ENCODE measurements at regions not wholly inside any gene's neighbourhood (a gene's known extent, or its start where the extent isn't known, plus 50 kb on each side); places are given as distances from the start of the nearest gene placed in this dataset.

DNA sequence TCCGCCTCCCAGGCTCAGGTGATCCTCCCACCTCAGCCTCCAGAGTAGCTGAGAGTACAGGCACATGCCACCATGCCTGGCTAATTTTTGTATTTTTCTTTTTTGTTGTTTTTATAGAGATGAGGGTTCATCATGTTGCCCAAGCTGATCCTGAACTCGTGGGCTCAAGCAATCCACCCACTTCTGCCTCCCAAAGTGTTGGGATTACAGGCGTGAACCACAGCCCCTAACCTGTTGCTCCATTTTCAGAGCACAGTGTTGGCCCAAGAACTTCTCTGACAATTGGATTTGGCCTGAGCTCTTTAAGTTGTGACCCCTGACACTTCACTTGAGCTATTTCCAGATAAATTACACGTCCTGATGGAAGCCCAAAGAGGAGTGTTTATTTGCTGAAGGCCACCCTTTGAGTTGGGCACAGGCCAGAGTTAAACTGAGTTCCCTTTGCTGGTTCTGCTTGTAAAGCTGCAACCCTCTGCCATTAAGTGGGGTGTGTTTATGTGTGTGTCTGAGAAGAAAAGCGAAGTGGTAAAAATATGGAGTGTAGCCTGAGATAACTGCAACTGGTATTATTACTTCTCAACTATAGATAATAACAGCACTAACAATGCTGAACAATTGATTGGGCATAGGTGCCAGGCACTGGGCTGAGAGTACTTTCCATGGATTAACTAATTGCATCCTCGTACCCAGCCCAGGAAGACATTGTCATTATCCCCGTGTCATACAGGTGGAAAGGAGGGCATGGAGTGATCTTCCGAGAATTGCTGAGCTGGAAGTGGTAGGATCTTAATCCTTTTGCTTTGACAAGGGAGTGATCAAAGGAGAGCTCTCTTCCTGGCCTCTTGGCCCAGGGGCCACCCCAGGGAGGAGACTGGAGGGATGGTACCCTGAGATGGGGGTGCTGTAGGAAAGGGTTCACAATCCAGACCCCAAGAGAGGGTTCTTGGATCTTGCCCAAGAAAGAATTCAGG is 91.5 kb upstream of the PROK2 start:
- DNase-seq: no peak
- in situ Hi-C loops (cut with MboI; ENCODE audit: low sequenced_read_pairs in 4 of 4): loop anchor here in 3 of 4 donors (10.0 to 25.0 kb wide), 2 partner anchors 948 to 1211 kb away; no protein-coding TSS in a partner anchor

DNA sequence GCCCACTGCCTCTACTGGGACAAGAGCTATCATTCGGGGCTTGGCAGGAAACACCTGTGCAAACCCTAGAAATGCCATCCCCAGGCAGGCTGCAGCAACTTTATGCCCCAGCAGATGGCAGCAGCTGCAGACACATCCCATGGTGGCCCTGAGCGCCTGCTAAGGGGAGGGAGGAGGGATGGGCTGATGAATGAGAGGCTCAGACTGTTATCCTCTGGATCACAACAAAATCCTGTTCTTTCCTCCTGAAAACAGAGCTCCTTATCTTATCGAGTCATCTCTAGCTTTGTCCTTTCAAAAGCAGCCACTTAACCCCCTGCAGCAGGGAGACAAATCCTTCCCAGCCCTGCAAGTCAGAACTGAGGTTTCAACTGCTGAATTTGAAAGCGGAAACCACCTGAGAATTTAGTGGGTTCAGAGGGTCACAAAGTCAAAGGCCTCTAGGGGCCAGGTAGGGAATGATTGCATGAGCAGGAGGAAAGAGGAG is 90.6 kb upstream of the PROK2 start:
- H3K27ac ChIP-seq: no peak overlapping the region
- H3K4me3 ChIP-seq: no peak overlapping the region
- H3K36me3 ChIP-seq: no peaks in the 10 kb centered on the region
- H3K27me3 ChIP-seq: no peaks in the 10 kb centered on the region
- intact Hi-C loops (cut with DNase I; ENCODE audit: low total_unique reads): loop anchor here (5.0 to 10.0 kb wide), 2 partner anchors 942 to 1209 kb away; no protein-coding TSS in a partner anchor
- no peaks in the 10 kb centered on the region for H3K9me3 ChIP-seq
- DNase-seq: peak; percentile 30 to 48
- H3K4me1 ChIP-seq: no peaks in the 10 kb centered on the region
- ATAC-seq: peak; percentile 68 to 86
- TF ChIP-seq CTCF (IDR thresholded peaks at IDR 0.05 in 4 of 5, conservative IDR thresholded peaks at IDR 0.05 in 1 of 5) (peak; percentile 58 to 81 (median 67)), POLR2A (IDR thresholded peaks at IDR 0.05) (no peak)
- in situ Hi-C loops (cut with MboI; ENCODE audit: low sequenced_read_pairs in 4 of 4): loop anchor here in 3 of 4 donors (10.0 to 25.0 kb wide), 2 partner anchors 949 to 1212 kb away; no protein-coding TSS in a partner anchor

More for the DNA sequence above, 91.5 kb upstream of the PROK2 start:
- ATAC-seq: no peak
- no peak overlapping the region for H3K27ac ChIP-seq
- H3K36me3 ChIP-seq: no peaks in the 10 kb centered on the region
- intact Hi-C loops (cut with DNase I; ENCODE audit: low total_unique reads): loop anchor here (5.0 to 10.0 kb wide), 2 partner anchors 941 to 1208 kb away; no protein-coding TSS in a partner anchor
- no peak for TF ChIP-seq CTCF (IDR thresholded peaks at IDR 0.05 in 4 of 5, conservative IDR thresholded peaks at IDR 0.05 in 1 of 5)
- TF ChIP-seq POLR2A (IDR thresholded peaks at IDR 0.05): no peak
- no peaks in the 10 kb centered on the region for H3K9me3 ChIP-seq
- no peaks in the 10 kb centered on the region for H3K27me3 ChIP-seq
- H3K4me1 ChIP-seq: no peaks in the 10 kb centered on the region
- no peak overlapping the region for H3K4me3 ChIP-seq

- Histone ChIP-seq H3K4me1 (no peaks in the 10 kb centered on the region), H3K27ac (no peak overlapping the region), H3K4me3 (no peak overlapping the region), H3K36me3 (no peaks in the 10 kb centered on the region), H3K9me3 (no peaks in the 10 kb centered on the region), H3K27me3 (no peaks in the 10 kb centered on the region)
- DNase-seq: no peak
- TF ChIP-seq CTCF (IDR thresholded peaks at IDR 0.05 in 4 of 5, conservative IDR thresholded peaks at IDR 0.05 in 1 of 5) (no peak), POLR2A (IDR thresholded peaks at IDR 0.05) (no peak)
- intact Hi-C loops (cut with DNase I; ENCODE audit: low total_unique reads) (loop anchor here (5.0 to 10.0 kb wide), 2 partner anchors 943 to 1210 kb away; no protein-coding TSS in a partner anchor), in situ Hi-C loops (cut with MboI; ENCODE audit: low sequenced_read_pairs in 4 of 4) (loop anchor here in 3 of 4 donors (10.0 to 25.0 kb wide), 2 partner anchors 950 to 1213 kb away; no protein-coding TSS in a partner anchor)
- no peak for ATAC-seq
Measured at GRCh38 chr3:71874618-71875017, 89.7 kb upstream of the PROK2 start.

DNA sequence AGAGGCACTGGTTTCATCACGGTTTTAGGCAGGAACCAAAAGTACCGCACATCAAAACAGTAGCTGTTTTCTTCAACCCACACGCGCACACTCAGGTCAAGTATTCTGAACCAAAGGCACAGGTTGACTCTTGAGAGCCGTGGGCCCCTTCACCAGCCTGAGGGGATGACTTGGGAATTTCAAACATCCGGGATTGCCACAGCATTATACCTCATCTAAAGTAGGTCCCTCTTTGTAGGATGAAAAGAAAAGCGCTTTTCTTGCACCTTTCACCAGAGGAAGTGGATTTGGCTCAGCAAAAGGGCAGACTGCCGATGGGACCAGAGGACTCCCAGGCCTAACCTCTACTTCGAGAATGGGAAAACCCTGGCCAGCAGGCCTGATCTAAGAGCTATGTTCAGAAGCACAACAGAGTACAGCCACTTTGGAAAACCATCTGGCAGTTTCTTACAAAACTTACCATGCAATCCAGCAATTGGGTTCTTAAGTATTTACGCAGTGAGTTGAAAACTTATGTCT is 88.2 kb upstream of the PROK2 start:
- in situ Hi-C loops (cut with MboI; ENCODE audit: low sequenced_read_pairs in 4 of 4): loop anchor here in 1 of 4 donors (10.0 kb wide), 1 partner anchor 952 kb away; no protein-coding TSS in a partner anchor
- intact Hi-C loops (cut with DNase I; ENCODE audit: low total_unique reads): loop anchor here (10.0 kb wide), 1 partner anchor 1212 kb away; no protein-coding TSS in a partner anchor
- H3K36me3 ChIP-seq: no peaks in the 10 kb centered on the region
- H3K4me1 ChIP-seq: no peaks in the 10 kb centered on the region
- no peak overlapping the region for H3K27ac ChIP-seq
- ATAC-seq (no peak), DNase-seq (no peak)
- H3K27me3 ChIP-seq: no peaks in the 10 kb centered on the region
- H3K9me3 ChIP-seq: no peaks in the 10 kb centered on the region
- TF ChIP-seq CTCF (IDR thresholded peaks at IDR 0.05 in 4 of 5, conservative IDR thresholded peaks at IDR 0.05 in 1 of 5): no peak
- no peak for TF ChIP-seq POLR2A (IDR thresholded peaks at IDR 0.05)
- no peak overlapping the region for H3K4me3 ChIP-seq

Measured in gastrocnemius medialis (tissue), 4 donors.